ENCODE measurements at regions not wholly inside any gene's neighbourhood (a gene's known extent, or its start where the extent isn't known, plus 50 kb on each side); places are given as distances from the start of the nearest gene placed in this dataset.

- TF ChIP-seq SPI1 (IDR thresholded peaks at IDR 0.05; ENCODE audit: borderline replicate concordance, low read depth) (no peak), CTCF (IDR thresholded peaks at IDR 0.05; ENCODE audit: insufficient read depth, low read length) (peak; percentile 21), POLR2AphosphoS5 (IDR thresholded peaks at IDR 0.05; ENCODE audit: low read depth) (no peak)
Measured at GRCh38 chr10:55500931-55501559, 700.0 kb upstream of the PCDH15 start.

Measured in HL-60 (cell line).